ENCODE measurements at regions not wholly inside any gene's neighbourhood (a gene's known extent, or its start where the extent isn't known, plus 50 kb on each side); places are given as distances from the start of the nearest gene placed in this dataset.

DNA sequence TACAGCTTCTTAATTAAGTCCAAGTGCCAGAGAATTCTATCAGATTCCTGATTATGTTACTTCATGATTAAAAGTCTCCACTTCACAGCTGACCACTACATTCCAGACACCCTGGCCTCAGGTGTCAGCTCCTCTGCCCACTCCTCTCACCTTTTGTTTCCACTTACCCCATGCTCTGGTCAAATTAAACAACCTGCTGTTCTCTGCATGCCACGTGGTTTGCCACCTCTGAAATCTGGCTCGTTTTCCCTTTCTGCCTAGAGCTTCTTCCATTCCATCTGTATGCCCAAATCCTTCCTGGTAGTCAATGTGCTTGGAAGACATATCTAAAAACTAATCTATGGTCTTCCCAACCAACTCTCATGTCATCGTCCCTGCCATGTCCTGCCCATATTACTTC, 158.6 kb downstream of the ICE1 start:
- DNase-seq, result no peak

DNA sequence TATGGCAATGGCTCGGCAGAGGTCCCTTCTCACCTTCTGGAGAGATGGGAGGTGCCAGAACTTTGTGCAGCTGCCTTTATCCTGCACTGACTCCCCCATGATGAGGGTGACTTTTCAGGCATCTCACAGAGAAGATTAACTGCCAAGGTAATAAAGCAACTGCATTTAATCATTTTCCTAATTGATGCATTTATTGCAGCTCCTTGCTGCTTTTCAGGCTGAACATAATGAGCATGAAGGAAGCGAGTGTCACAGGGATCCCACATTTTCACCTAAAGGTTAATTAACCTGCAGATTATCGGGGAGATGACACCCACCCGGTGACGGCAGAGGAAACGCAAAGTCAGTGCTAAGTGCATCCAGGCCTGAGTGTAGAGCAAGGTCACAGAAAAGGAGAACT, 154.3 kb downstream of the ICE1 start:
- DNase-seq, result no peak

DNA sequence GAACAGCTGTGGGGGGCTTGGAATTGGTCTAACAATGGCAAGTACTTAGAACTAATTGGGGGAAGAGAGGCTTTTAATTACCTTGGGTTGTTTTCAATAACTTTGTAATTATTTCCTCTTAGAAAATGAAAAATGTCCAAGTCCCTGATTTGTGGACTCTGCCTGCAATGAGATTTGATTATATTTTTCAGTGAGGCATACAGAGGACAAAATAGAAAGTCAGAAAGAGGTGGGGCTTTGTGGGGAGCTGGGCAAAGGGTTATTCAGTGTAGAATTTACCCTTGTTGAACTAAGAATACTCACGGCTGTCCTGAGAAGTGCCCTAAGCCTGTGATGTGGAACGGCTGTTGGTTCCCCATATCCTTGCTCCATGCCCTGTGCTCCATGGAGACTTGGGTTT, 153.0 kb downstream of the ICE1 start:
- no peak for DNase-seq

DNA sequence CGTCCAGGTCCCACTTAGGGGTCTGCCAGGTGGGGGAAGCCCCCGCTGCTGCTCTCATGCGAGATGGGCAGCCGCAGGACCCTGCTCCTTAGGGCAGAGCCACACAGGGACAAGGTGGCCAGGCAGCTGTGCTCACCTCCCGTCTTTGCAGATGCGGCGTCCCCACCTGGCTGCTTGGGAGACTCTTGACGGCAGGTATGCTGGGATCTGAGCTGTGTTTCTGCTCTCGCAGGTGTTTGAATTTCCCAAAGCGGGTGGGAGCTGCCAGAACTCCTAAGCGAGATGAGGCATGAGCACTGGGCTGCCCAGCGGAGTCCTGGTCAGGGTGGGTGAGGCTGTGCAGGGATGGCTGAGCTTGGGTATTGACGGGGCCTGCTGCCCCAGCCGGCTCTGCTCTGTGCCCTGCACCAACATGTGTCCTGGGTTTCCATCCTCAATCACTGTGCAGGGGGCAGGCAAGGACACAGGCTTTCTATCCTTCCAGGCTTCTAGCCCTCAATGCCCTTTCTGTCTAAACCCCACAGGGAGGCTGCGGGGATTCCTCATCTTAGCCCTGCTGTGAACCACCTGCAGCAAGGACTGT, 151.4 kb downstream of the ICE1 start:
- DNase-seq, result no peak

DNA sequence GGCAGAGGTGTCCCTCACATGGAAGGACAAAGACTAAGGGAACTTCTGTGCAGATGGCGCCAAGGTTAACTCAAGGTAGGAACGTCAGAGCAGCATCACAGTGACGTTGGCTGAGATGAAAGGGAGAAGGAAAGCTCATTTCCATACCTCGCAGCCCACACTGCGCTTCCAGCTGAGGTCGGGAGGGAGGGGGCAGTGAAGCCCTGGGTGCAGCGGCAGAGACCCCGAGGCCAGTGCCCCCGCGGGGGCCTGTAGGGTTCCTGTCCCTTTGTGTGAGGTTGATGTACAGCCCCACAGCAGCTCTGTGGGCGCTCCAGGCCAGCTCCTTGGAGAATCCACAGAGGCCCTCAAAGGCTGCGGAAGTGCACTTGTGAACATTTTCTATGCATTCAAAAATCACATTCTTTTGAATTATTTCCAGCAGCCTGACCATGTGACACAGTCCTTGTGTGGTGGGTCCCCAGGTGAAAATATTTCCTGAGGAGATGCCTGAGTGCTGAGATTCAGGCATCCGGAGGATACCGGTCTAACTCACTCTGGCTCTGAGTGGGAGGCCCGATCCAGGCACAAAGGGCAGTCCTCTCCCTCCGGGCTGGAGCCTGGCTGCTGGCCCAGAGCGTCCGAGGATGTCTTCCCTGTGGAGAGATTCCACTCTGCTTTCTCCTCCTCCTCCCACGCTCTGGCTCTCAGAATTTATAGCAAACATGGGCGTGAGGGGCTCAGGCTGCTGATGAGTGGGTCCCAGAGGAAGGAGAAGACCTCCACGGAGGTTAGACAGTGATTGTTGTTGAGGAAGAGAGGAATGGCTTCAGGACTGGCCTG, 150.7 kb downstream of the ICE1 start:
- DNase-seq, result no peak

DNA sequence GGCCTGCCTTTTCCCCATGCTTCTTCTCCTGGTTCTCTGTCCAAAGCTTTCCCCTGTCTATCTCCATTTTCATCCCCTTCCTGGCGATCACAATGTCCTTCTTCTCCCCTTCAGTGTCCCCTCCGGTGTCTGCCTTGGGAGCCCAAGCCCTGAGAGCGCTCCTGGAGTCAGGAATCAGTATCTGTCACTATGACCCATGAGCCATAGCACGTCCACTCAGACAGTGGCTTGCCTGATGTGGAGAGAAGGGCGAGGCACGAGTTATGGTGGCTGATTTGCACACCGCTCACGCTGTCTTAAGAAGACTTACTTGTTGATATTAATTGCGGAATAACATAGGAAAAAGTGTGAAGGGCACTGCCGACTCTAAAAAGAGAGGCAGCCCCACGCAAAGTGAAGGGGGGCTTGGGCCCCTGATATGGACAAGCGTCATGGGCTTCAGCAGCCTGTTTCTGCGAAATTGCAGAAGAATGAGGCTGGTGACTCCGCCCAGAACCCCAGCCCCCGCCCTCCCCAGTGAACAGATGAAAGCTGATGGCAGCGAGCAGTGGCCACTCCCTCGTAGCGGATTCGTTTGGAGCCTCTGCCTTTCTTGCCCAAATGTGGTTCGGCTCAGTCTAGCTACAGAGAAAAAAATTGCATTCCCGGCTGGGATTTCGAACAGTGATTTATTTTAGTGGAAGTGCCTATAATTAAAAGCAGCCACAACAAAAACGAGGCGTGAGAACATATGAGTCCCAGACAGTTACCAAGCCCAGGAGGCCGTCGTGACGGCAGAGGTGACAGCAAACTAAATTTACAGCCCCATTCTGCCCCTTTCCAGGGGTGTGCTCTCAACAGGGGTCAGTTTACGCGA, 149.8 kb downstream of the ICE1 start:
- no peak for DNase-seq

DNA sequence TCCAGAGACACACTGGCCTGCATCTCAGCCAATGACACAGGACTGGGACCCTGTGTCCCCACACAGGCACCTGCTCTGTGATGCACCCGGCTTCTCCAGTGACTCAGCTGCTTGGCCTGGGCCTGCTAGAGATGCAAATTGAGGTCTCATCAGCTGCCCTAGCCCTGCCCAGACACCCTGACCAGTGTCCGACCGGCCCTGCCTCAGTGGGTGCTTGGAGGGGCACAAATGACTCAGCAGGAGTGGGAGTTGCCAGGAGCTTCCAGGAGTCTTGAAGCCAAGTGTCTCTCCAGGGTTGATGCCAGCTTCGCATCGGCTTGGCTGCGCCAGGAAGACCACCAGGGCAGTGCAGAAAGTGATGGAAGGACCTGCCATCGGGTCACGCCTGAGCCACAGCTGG, 148.2 kb downstream of the ICE1 start:
- DNase-seq, result no peak

DNA sequence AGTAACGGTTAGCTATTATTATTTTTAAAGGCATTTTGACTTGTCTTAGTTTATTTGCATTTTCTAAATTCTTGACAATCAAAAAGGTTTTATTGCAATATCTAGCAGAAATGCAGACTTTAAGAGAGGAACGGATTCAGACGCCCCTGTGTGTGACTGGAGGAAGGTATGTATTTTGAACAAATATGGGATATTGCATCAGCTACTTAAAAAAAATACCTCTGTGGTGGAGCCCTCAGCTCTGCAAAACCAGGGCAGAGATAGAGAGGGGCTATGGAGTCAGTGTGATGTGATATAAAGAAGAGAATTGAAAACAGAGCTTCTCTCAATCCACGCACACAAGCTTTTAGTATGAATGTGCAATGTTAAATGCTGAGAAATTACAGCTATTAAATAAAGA, 142.4 kb downstream of the ICE1 start:
- DNase-seq, result no peak

DNA sequence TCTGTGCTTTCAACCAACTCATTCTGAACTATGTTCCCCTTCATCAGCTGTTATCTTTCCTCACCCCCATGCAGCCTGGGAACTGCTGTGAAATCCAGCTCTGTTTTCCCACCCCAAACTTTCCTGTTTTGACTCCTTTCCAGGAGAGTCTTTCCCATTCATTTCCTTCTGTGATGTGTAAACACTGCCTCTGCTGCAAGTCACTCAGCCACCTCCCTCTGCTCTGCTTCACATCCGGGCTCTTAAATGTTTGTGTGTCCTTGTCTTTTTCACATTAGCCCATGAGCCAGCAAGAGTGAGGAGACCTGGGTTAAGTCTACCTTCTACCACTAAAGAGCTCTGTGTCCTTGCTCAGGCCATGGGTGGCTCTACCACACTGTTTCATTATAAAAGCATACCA, 137.5 kb downstream of the ICE1 start:
- no peak for DNase-seq

DNA sequence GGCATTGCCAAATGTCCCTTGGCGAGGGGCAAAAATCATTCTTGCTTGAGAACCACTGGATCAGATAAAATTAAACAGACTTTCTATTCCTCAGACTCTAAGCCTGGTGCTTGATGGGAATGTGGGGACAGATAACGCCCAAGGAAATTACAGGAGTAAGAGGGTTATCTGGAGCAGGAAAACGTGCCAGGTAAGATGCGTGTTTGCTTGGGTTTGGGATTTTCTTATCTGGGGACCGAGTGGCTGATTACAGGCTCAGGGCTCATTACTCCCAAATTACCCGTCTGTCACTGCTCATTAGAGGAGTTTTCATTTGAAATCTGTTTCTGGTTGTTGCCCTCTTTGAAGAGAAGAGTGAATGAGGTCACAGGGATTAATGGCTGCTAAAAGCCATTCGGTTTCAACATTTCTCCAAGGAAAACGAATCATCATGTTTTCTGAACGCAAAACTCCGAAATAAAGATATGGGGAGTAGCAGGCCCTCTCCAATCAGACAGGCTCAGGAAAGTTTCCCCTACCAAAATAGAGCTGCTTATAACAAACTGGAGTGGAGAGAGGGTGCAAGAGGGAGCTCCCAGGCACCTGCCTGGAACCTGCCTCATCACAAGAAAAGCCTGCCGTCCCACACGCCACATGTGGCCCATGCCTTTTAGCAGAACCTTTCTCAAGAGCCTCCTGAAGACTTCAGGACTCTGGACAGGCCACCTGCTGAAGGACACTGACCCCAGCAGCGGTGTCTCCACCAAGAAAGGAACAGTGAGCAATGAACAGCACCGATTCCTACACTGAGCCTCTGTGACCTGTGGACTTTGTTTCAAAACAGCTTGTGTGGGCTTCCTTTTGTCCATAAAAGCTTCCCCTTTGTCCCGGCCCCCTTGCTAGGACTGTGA, 136.4 kb downstream of the ICE1 start:
- no peak for DNase-seq

DNA sequence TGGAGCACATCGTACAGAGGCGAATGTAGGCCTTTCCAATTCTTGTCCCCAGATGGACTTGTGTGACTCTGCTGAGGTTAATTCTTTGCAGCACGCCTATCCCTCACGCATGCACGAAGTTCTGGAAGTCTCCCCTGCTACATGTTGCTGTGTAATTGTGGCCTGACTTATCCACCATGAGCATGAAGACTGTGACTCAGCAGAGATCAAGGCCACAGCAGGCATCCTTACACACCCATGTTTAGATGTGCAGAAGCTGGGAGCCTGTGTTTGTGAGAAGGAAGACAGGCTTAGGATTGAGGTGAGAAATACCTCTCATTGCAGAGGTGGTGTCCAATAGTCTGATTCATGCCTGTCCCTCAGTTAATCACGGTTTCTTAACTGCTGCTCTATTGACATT, 135.6 kb downstream of the ICE1 start:
- no peak for DNase-seq

DNA sequence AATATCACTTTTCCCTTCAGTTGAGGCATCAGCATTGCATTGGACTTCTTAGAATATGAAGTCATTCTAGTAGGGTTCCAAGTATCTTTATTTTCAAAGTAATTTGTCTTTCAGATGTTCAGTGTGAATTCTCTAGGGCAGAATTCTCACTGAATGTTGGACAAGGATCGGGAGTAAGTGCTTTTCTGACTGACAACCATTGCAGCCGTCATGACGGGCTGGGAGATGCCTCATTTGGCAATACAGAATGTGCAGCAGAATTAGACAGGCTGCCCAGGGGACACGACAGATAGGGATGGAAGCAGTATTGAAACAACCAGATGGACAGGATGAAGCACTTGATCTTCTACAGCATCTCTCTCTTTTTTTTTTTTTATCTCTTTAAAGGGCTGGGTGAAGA, 129.0 kb downstream of the ICE1 start:
- DNase-seq, result no peak

DNA sequence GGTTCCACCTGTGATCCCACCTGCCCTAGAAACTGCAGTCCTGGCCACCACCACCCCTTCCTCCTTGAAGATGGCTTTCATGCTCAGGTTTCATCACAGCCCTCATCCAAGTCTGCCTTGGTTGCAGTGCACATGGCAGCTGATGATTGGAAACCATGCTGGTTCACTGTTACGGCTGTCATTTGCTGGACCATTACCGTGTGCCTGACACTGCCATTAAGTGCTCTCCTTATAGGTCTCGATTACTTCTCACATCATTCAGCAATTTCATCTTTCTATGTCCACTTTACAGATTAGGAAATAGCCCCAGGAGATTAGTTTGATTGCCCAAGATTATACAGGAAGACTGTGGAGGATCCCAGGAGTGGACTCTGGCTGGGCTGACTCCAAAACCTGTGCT, 123.9 kb downstream of the ICE1 start:
- no peak for DNase-seq

DNA sequence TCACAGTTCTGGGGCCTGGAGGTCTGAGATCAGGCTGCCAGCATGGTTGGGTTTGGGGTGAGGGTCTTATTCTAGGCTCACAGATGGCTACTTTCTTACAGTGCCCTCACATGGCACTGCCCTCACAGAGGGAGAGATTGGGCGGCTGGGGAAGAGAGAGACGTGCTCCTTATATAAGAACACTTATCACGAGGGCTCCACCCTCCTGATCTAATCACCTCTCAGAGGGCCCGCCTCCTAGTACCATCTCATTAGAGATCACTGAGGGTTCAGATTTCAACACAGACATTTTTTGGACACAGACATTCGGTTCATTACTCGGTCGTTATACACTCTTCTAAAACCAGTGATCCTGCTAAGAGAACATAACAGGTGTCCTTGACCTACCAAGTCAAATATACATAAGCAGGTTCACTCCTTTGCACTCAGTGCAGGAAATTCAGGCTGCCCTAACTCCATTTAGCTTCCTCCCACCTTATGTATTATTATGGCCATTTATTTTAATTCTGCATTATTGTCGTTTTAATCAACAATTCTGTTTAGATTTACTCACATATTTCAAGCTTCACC, 121.7 kb downstream of the ICE1 start:
- DNase-seq, result no peak

DNA sequence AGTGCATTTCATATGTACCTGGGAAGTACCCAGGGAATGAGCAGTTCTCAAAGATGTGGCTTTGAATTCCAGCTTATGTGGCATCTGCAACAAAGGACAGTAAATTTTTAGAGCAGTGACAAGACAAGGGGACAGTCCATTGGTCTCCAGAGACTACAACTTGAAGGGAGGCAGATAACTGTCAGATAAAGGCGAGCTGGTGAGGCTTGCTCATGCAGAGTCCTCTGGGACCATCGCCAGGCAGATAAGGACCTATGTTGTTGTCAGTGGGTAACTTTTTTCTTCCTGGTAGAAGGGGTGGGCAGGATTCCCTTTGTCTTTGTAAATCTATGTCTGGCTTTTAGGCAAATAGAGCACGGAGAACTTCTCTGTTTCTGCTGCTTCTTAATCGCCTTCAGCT, 120.2 kb downstream of the ICE1 start:
- DNase-seq, result no peak

DNA sequence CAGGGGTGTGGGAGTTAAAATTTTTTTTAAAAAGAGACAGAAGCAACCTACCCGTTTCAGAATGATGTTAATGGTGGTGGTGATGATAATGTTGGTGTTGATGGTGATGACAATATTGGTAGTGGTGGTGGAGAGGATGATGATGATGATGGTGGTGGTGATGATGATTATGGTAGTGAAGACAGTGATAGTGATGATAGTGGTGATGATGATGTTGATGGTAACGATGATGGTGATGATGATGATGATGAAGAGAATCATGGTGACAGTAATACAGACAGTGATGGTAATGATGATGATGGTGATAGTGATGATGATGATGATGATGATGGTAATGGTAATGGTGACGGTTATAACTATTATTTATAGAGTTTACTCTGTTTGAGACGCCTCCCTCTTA, 117.6 kb downstream of the ICE1 start:
- DNase-seq, result no peak

Data from CD4-positive, alpha-beta T cell treated with Interleukin-17A for 1 hour (primary cell).